ENCODE measurements at regions not wholly inside any gene's neighbourhood (a gene's known extent, or its start where the extent isn't known, plus 50 kb on each side); places are given as distances from the start of the nearest gene placed in this dataset.

GRCh38 chr9:100937382-100937781 lies 91.1 kb upstream of the PLPPR1 start:
- no peak overlapping the region for H3K27ac ChIP-seq
- intact Hi-C loops (cut with DNase I): no loop called here
- 55 to 63% methylated on average over 3 of the region's 3 CpGs for WGBS, 2 donors
- no peaks in the 10 kb centered on the region for H3K27me3 ChIP-seq
- no peaks in the 10 kb centered on the region for H3K36me3 ChIP-seq
- H3K4me1 ChIP-seq: no peaks in the 10 kb centered on the region
- H3K9me3 ChIP-seq: no peaks in the 10 kb centered on the region
- no peak for TF ChIP-seq CTCF (IDR thresholded peaks at IDR 0.05)
- TF ChIP-seq POLR2A (IDR thresholded peaks at IDR 0.05): no peak
- DNase-seq: no peak
- H3K4me3 ChIP-seq (replicated peaks in 1 of 3): no peak overlapping the region

GRCh38 chr9:100938507-100938906 lies 90.0 kb upstream of the PLPPR1 start:
- intact Hi-C loops (cut with DNase I): no loop called here
- no peaks in the 10 kb centered on the region for H3K9me3 ChIP-seq
- no peak for DNase-seq
- no peak overlapping the region for H3K4me3 ChIP-seq (replicated peaks in 1 of 3)
- WGBS, 2 donors: no CpG with 5 or more reads among the region's 1 CpG
- H3K36me3 ChIP-seq: no peaks in the 10 kb centered on the region
- no peak overlapping the region for H3K27ac ChIP-seq
- no peaks in the 10 kb centered on the region for H3K4me1 ChIP-seq
- TF ChIP-seq CTCF (IDR thresholded peaks at IDR 0.05): no peak
- no peak for TF ChIP-seq POLR2A (IDR thresholded peaks at IDR 0.05)
- no peaks in the 10 kb centered on the region for H3K27me3 ChIP-seq

- H3K27ac ChIP-seq: no peak overlapping the region
- intact Hi-C loops (cut with DNase I): no loop called here
- H3K4me3 ChIP-seq (replicated peaks in 1 of 3): no peak overlapping the region
These were observed 88.9 kb upstream of the PLPPR1 start for GRCh38 chr9:100939636-100940035.

GRCh38 chr9:100959226-100959625 lies 69.3 kb upstream of the PLPPR1 start:
- DNase-seq: no peak
- intact Hi-C loops (cut with DNase I): no loop called here
- no peaks in the 10 kb centered on the region for H3K27me3 ChIP-seq
- 81 to 86% methylated on average over 3 of the region's 3 CpGs for WGBS, 2 donors
- H3K4me1 ChIP-seq: no peaks in the 10 kb centered on the region
- H3K27ac ChIP-seq: no peak overlapping the region
- H3K9me3 ChIP-seq: no peaks in the 10 kb centered on the region
- H3K36me3 ChIP-seq: no peaks in the 10 kb centered on the region
- TF ChIP-seq POLR2A (IDR thresholded peaks at IDR 0.05): no peak
- TF ChIP-seq CTCF (IDR thresholded peaks at IDR 0.05): no peak
- no peak overlapping the region for H3K4me3 ChIP-seq (replicated peaks in 1 of 3)

More at GRCh38 chr9:100939636-100940035, 88.9 kb upstream of the PLPPR1 start:
- Histone ChIP-seq H3K9me3 (no peaks in the 10 kb centered on the region), H3K27me3 (no peaks in the 10 kb centered on the region), H3K4me1 (no peaks in the 10 kb centered on the region), H3K36me3 (no peaks in the 10 kb centered on the region)
- DNase-seq: no peak
- TF ChIP-seq CTCF (IDR thresholded peaks at IDR 0.05) (no peak), POLR2A (IDR thresholded peaks at IDR 0.05) (no peak)

All from thyroid gland (tissue), 4 donors.